ENCODE measurements at regions not wholly inside any gene's neighbourhood (a gene's known extent, or its start where the extent isn't known, plus 50 kb on each side); places are given as distances from the start of the nearest gene placed in this dataset.

DNA sequence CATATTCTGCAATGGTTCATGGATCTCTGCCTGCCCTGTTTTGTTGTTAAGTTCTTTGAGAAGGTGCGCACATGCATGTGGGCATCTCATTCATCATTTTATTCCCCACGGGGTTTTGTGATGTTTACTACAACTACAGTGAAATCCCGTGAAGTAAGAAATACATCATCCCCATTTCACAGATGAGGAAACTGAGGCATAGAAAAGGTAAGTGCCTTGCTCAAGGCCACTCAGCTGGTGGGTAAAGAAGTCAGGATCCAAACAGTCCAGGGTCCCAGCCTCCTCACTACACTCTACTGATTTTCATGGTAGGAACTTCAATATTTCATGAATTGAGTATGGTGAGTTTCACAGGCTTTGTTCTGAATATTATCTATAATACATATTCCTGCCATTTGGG lies 72.6 kb downstream of the CYP26A1 start:
- H3K79me1 ChIP-seq (ENCODE audit: low read depth in 1 of 2, low read length in 2 of 2) = no peaks in the 10 kb centered on the region
- H2BK5ac ChIP-seq (ENCODE audit: low read depth, low read length, poor library complexity, severe bottlenecking) = no peak overlapping the region
- ATAC-seq (ENCODE audit: low read depth) = no peak
- H3K9me3 ChIP-seq (ENCODE audit: control insufficient read depth, insufficient read depth, low read length) = no peaks in the 10 kb centered on the region
- ChIA-PET CTCF (no interaction called here), POLR2A (ENCODE audit: unreplicated experiment) (no interaction called here)
- H3K4me2 ChIP-seq (ENCODE audit: low read depth, low read length) = no peak overlapping the region
- no peak for TF ChIP-seq CHD1 (IDR thresholded peaks at IDR 0.05; ENCODE audit: low read depth, low read length)
- TF ChIP-seq SMC3 (IDR thresholded peaks at IDR 0.05; ENCODE audit: low read depth, low read length) = no peak
- TF ChIP-seq FOS (IDR thresholded peaks at IDR 0.05; ENCODE audit: low read depth, low read length) = no peak
- TF ChIP-seq, protein P1, sequence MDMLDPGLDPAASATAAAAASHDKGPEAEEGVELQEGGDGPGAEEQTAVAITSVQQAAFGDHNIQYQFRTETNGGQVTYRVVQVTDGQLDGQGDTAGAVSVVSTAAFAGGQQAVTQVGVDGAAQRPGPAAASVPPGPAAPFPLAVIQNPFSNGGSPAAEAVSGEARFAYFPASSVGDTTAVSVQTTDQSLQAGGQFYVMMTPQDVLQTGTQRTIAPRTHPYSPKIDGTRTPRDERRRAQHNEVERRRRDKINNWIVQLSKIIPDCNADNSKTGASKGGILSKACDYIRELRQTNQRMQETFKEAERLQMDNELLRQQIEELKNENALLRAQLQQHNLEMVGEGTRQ (IDR thresholded peaks at IDR 0.05; ENCODE audit: low read depth, low read length) = no peak
- TF ChIP-seq MXI1 (IDR thresholded peaks at IDR 0.05; ENCODE audit: borderline replicate concordance, low read depth, low read length) = no peak
- TF ChIP-seq RAD21 (IDR thresholded peaks at IDR 0.05; ENCODE audit: low read length) = no peak
- TF ChIP-seq, protein P2, sequence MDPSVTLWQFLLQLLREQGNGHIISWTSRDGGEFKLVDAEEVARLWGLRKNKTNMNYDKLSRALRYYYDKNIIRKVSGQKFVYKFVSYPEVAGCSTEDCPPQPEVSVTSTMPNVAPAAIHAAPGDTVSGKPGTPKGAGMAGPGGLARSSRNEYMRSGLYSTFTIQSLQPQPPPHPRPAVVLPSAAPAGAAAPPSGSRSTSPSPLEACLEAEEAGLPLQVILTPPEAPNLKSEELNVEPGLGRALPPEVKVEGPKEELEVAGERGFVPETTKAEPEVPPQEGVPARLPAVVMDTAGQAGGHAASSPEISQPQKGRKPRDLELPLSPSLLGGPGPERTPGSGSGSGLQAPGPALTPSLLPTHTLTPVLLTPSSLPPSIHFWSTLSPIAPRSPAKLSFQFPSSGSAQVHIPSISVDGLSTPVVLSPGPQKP (IDR thresholded peaks at IDR 0.05; ENCODE audit: borderline replicate concordance, low read depth, low read length) = no peak
- TF ChIP-seq MAZ (IDR thresholded peaks at IDR 0.05; ENCODE audit: borderline replicate concordance, low read depth, low read length) = no peak
- TF ChIP-seq, protein P3, sequence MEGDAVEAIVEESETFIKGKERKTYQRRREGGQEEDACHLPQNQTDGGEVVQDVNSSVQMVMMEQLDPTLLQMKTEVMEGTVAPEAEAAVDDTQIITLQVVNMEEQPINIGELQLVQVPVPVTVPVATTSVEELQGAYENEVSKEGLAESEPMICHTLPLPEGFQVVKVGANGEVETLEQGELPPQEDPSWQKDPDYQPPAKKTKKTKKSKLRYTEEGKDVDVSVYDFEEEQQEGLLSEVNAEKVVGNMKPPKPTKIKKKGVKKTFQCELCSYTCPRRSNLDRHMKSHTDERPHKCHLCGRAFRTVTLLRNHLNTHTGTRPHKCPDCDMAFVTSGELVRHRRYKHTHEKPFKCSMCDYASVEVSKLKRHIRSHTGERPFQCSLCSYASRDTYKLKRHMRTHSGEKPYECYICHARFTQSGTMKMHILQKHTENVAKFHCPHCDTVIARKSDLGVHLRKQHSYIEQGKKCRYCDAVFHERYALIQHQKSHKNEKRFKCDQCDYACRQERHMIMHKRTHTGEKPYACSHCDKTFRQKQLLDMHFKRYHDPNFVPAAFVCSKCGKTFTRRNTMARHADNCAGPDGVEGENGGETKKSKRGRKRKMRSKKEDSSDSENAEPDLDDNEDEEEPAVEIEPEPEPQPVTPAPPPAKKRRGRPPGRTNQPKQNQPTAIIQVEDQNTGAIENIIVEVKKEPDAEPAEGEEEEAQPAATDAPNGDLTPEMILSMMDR (conservative IDR thresholded peaks at IDR 0.05; ENCODE audit: low read depth, low read length) = no peak
- TF ChIP-seq NFE2L2 (IDR thresholded peaks at IDR 0.05; ENCODE audit: low read depth, low read length) = no peak
- TF ChIP-seq MAFK (IDR thresholded peaks at IDR 0.05; ENCODE audit: low read depth, low read length) = no peak
- no peak for TF ChIP-seq POLR2A (IDR thresholded peaks at IDR 0.05; ENCODE audit: low read depth, low read length)
- no peak for TF ChIP-seq CEBPB (IDR thresholded peaks at IDR 0.05; ENCODE audit: low read depth, low read length)
- no peak for TF ChIP-seq BHLHE40 (IDR thresholded peaks at IDR 0.05; ENCODE audit: low read depth, low read length)
- TF ChIP-seq RCOR1 (IDR thresholded peaks at IDR 0.05; ENCODE audit: insufficient replicate concordance, low read length) = no peak
- TF ChIP-seq RFX5 (IDR thresholded peaks at IDR 0.05; ENCODE audit: low read depth, low read length) = no peak
- no peak overlapping the region for H2BK120ac ChIP-seq (ENCODE audit: low read depth, low read length)
- no peak overlapping the region for H3K23ac ChIP-seq (ENCODE audit: low read depth, low read length)
- no peak overlapping the region for H4K8ac ChIP-seq (ENCODE audit: low read depth in 2 of 2, low read length in 2 of 2)
- intact Hi-C loops (cut with micrococcal nuclease) = no loop called here
- dilution Hi-C loops (cut with HindIII; ENCODE audit: low sequenced_read_pairs, unreplicated experiment) = no loop called here
- no peak overlapping the region for H3K9ac ChIP-seq (ENCODE audit: low read depth, low read length)
- no peaks in the 10 kb centered on the region for H3K36me3 ChIP-seq (ENCODE audit: control insufficient read depth, insufficient read depth, low read length)
- BruUV-seq (replicated peaks) = no TSS peak
- H2AK9ac ChIP-seq (replicated peaks; ENCODE audit: low read depth, low read length, poor library complexity) = no peak overlapping the region
- no peak overlapping the region for H4K5ac ChIP-seq (ENCODE audit: low read depth, low read length)
- H3K27me3 ChIP-seq (ENCODE audit: control insufficient read depth, insufficient read depth, low read length) = peaks cover 24% of the 10 kb centered on the region
- H2AFZ ChIP-seq (replicated peaks; ENCODE audit: low read length, poor library complexity) = no peak overlapping the region
- H2AK5ac ChIP-seq (ENCODE audit: low read depth, low read length) = no peak overlapping the region
- H4K91ac ChIP-seq (ENCODE audit: insufficient read depth, low read depth, low read length) = no peak overlapping the region
- no peak overlapping the region for H2BK15ac ChIP-seq (ENCODE audit: low read depth, low read length)
- H3K4me1 ChIP-seq (ENCODE audit: control insufficient read depth, insufficient read depth, low read length) = no peaks in the 10 kb centered on the region
- in situ Hi-C loops (cut with MboI; ENCODE audit: low sequenced_read_pairs) = no loop called here
- H3K18ac ChIP-seq (ENCODE audit: low read depth, low read length) = no peak overlapping the region
- H3K4me3 ChIP-seq (ENCODE audit: insufficient read depth, low read depth, low read length) = no peak overlapping the region
- no CpG with 5 or more reads among the region's 3 CpGs for WGBS, 2 experiments (ENCODE audit: extremely low coverage in 2 of 2, insufficient read length in 1 of 2)
- H3K9me1 ChIP-seq (ENCODE audit: insufficient read depth, low read length) = no peaks in the 10 kb centered on the region
- no peak overlapping the region for H3K4ac ChIP-seq (ENCODE audit: low read depth, low read length)
- H2BK20ac ChIP-seq (ENCODE audit: low read depth, low read length) = no peak overlapping the region
- no peak for DNase-seq
- no peak overlapping the region for H3K27ac ChIP-seq (ENCODE audit: insufficient read depth, low read length)
- no peak overlapping the region for H3K14ac ChIP-seq (replicated peaks; ENCODE audit: low read depth, low read length)
- no peak overlapping the region for H3K56ac ChIP-seq (ENCODE audit: extremely low read depth, insufficient read depth, low read length)
- H4K20me1 ChIP-seq (ENCODE audit: insufficient read depth, low read length) = no peaks in the 10 kb centered on the region

Data from IMR-90 (cell line).